Panc1 (cell line): ENCODE measurements at regions not wholly inside any gene's neighbourhood (a gene's known extent, or its start where the extent isn't known, plus 50 kb on each side); places are given as distances from the start of the nearest gene placed in this dataset.

Experiments
- ATAC-seq: fragments of 200-7000 bp; cut with Tn5 transposase; 2 replicates; pipeline ENCODE4 v1.9.1; 2020; ENCODE audit warnings: mild to moderate bottlenecking, moderate library complexity
- BruUV-seq: library from RNA; stranded (reverse); fragments of 400-500 nt; replicated peaks from 2 replicates; lab custom pipeline; 2021; lab: Mats Ljungman, UMichigan
- CTCF ChIA-PET: fragments of 300-600 bp; sonication (Branson Sonifier 250); formaldehyde crosslinking; loops from one replicate; lab custom pipeline; 2022; ENCODE audit warnings: antibody characterized with exemption; lab: Charles Lee
- POLR2A ChIA-PET: fragments of 300-600 bp; sonication (Branson Sonifier 250); formaldehyde crosslinking; loops from one replicate; lab custom pipeline; 2022; ENCODE audit warnings: antibody characterized with exemption; lab: Charles Lee
- DNase-seq: peaks from one replicate; pipeline ENCODE4 v3.0.0-alpha.2; 2010; ENCODE audit warnings: low read depth, low spot score
- H3K27ac ChIP-seq: 2 replicates; pipeline ENCODE4 v1.5.1; 2011; ENCODE audit warnings: mild to moderate bottlenecking, low read length, inconsistent platforms
- H3K27me3 ChIP-seq: fragments of 200-500 bp; sonication (Bioruptor generic); 2 replicates; pipeline ENCODE4 v1.6.0; 2014; ENCODE audit warnings: low read length, inconsistent platforms; ENCODE audit not compliant: control insufficient read depth, insufficient read depth
- H3K36me3 ChIP-seq: fragments of 200-500 bp; sonication (Bioruptor generic); 2 replicates; pipeline ENCODE4 v1.5.1; 2014; ENCODE audit warnings: inconsistent platforms, mild to moderate bottlenecking, low read length, moderate library complexity; ENCODE audit not compliant: control insufficient read depth, insufficient read depth
- H3K4me1 ChIP-seq: 2 replicates; pipeline ENCODE4 v1.5.1; 2011; ENCODE audit warnings: inconsistent platforms, mild to moderate bottlenecking, low read length, moderate library complexity; ENCODE audit not compliant: control insufficient read depth, insufficient read depth
- H3K4me3 ChIP-seq, 2 experiments: 2 replicates each; pipeline ENCODE4 v1.5.1; 2011 to 2012; ENCODE audit warnings: low read depth in 2 of 2, low read length in 2 of 2, mild to moderate bottlenecking in 2 of 2, inconsistent platforms in 1 of 2, moderate library complexity in 1 of 2
- H3K9me3 ChIP-seq: fragments of 200-500 bp; sonication (Bioruptor generic); 2 replicates; pipeline ENCODE4 v1.5.1; 2014; ENCODE audit warnings: low read depth, mild to moderate bottlenecking, inconsistent platforms, low read length, moderate library complexity; ENCODE audit not compliant: control insufficient read depth, insufficient read depth
- CTCF ChIP-seq: fragments of 450-650 bp; IDR thresholded peaks from 2 replicates; pipeline ENCODE4 v1.5.1; 2017; ENCODE audit warnings: mild to moderate bottlenecking
- POLR2AphosphoS5 ChIP-seq: IDR thresholded peaks from 2 replicates; pipeline ENCODE4 v1.6.1; 2012; ENCODE audit warnings: mild to moderate bottlenecking, low read depth, low read length, moderate library complexity
- REST ChIP-seq, 2 experiments: IDR thresholded peaks; 2 replicates each; pipeline ENCODE4 v1.6.1; 2011 to 2012; ENCODE audit warnings: low read depth in 2 of 2, control low read depth in 1 of 2, low read length in 1 of 2, mild to moderate bottlenecking in 1 of 2, moderate library complexity in 1 of 2; ENCODE audit not compliant: insufficient read depth in 1 of 2
- SIN3A ChIP-seq: IDR thresholded peaks from 2 replicates; pipeline ENCODE4 v1.6.1; 2012; ENCODE audit warnings: low read depth, mild to moderate bottlenecking, low read length, moderate library complexity, borderline replicate concordance; ENCODE audit not compliant: insufficient read depth
- TCF7L2 ChIP-seq: IDR thresholded peaks from 2 replicates; pipeline ENCODE4 v1.6.1; 2011; ENCODE audit warnings: mild to moderate bottlenecking, low read depth, low read length, inconsistent platforms
- in situ Hi-C: cut with HindIII; loops from 2 replicates; pipeline ENCODE4 v1.10.0; 2016; ENCODE audit warnings: low sequenced_read_pairs, low pct_unique_long_range_greater_than_20kb
- intact Hi-C: fragments of 100-400 bp; cut with micrococcal nuclease; formaldehyde crosslinking; loops from one replicate; pipeline ENCODE4 v1.10.0; 2022; ENCODE audit not compliant: unreplicated experiment

- POLR2A ChIA-PET, result no interaction called here
- Histone ChIP-seq H3K9me3 (no peaks in the 10 kb centered on the region), H3K36me3 (no peaks in the 10 kb centered on the region), H3K27ac (no peak overlapping the region), H3K4me3 (no peak overlapping the region), H3K27me3 (no peaks in the 10 kb centered on the region), H3K4me1 (no peaks in the 10 kb centered on the region)
- intact Hi-C loops (no loop called here), in situ Hi-C loops (no loop called here)
- CTCF ChIA-PET, result no interaction called here
- TF ChIP-seq CTCF (no peak), SIN3A (no peak), TCF7L2 (no peak), REST (IDR thresholded peaks at IDR 0.05; ENCODE audit: insufficient read depth in 1 of 2, low read depth in 2 of 2, low read length in 1 of 2) (no peak), POLR2AphosphoS5 (no peak)
- ATAC-seq, result no peak
- BruUV-seq, result no TSS peak
- no peak for DNase-seq
These were observed 147.5 kb downstream of the KITLG start for GRCh38 chr12:88432531-88433490.

- no TSS peak for BruUV-seq
- ATAC-seq (no peak), DNase-seq (no peak)
- Histone ChIP-seq H3K4me1 (no peaks in the 10 kb centered on the region), H3K36me3 (no peaks in the 10 kb centered on the region), H3K27me3 (no peaks in the 10 kb centered on the region), H3K4me3 (no peak overlapping the region), H3K9me3 (no peaks in the 10 kb centered on the region), H3K27ac (no peak overlapping the region)
- TF ChIP-seq CTCF, result no peak
- no peak for TF ChIP-seq SIN3A
- TF ChIP-seq TCF7L2, result no peak
- TF ChIP-seq POLR2AphosphoS5, result no peak
- TF ChIP-seq REST (IDR thresholded peaks at IDR 0.05; ENCODE audit: insufficient read depth in 1 of 2, low read depth in 2 of 2, low read length in 1 of 2), result no peak
- ChIA-PET POLR2A (no interaction called here), CTCF (no interaction called here)
- intact Hi-C loops (no loop called here), in situ Hi-C loops (no loop called here)
These were observed 146.1 kb downstream of the KITLG start for GRCh38 chr12:88433997-88434703.
